SK-N-SH (cell line): ENCODE measurements at regions not wholly inside any gene's neighbourhood (a gene's known extent, or its start where the extent isn't known, plus 50 kb on each side); places are given as distances from the start of the nearest gene placed in this dataset.
"Not testable (repeated sequence)": the region's sequence is repeated elsewhere in the genome, so short reads cannot be mapped to it uniquely, and the experiment has no call there.

Experiments
- FOXM1 ChIP-seq: IDR thresholded peaks from 2 replicates; pipeline ENCODE4 v1.4.0; 2012; ENCODE audit warnings: low read depth, mild to moderate bottlenecking
- MXI1 ChIP-seq: IDR thresholded peaks from 2 replicates; pipeline ENCODE4 v1.6.1; 2012; ENCODE audit warnings: mild to moderate bottlenecking, low read depth, low read length, improper control_type of control experiment
- NFIC ChIP-seq: IDR thresholded peaks from 2 replicates; pipeline ENCODE4 v1.4.0; 2012; ENCODE audit warnings: borderline replicate concordance
- RAD21 ChIP-seq: IDR thresholded peaks from 2 replicates; pipeline ENCODE4 v1.6.1; 2012; ENCODE audit warnings: mild to moderate bottlenecking, low read length
- SMC3 ChIP-seq: IDR thresholded peaks from 2 replicates; pipeline ENCODE4 v1.6.1; 2012; ENCODE audit warnings: low read depth, low read length, improper control_type of control experiment
- TF ChIP-seq, protein P1 (sequence below): fragments of 200-600 bp; sonication (generic); IDR thresholded peaks from 2 replicates; pipeline ENCODE4 v1.6.1; 2017; ENCODE audit warnings: antibody characterized with exemption, mild to moderate bottlenecking, moderate library complexity
- TF ChIP-seq, protein P2 (sequence below): fragments of 150-350 bp; IDR thresholded peaks from 2 replicates; pipeline ENCODE4 v1.6.1; 2017; ENCODE audit warnings: antibody characterized with exemption, low read length, low read depth, borderline replicate concordance

DNA sequence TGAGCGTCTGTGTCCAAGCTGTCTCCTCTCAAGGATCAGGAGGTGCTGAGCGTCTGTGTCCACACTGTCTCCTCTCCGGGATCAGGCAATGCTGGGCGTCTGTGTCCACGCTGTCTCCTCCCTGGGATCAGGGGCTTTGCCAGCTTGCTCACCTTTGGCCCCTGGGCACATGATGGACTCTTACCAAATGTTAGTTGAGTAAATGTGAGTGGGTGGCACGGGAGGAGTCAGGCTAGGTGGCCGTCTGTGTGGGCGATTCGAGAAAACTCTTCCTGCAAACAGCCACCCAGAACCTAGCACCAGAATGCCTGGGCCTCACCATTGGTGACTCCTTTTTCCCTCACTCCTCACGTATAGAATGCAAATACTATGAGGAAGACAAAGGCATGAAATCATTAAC, 162.9 kb downstream of the LAT start:
- TF ChIP-seq, protein P1, sequence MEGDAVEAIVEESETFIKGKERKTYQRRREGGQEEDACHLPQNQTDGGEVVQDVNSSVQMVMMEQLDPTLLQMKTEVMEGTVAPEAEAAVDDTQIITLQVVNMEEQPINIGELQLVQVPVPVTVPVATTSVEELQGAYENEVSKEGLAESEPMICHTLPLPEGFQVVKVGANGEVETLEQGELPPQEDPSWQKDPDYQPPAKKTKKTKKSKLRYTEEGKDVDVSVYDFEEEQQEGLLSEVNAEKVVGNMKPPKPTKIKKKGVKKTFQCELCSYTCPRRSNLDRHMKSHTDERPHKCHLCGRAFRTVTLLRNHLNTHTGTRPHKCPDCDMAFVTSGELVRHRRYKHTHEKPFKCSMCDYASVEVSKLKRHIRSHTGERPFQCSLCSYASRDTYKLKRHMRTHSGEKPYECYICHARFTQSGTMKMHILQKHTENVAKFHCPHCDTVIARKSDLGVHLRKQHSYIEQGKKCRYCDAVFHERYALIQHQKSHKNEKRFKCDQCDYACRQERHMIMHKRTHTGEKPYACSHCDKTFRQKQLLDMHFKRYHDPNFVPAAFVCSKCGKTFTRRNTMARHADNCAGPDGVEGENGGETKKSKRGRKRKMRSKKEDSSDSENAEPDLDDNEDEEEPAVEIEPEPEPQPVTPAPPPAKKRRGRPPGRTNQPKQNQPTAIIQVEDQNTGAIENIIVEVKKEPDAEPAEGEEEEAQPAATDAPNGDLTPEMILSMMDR = not testable (repeated sequence)
- TF ChIP-seq, protein P2, sequence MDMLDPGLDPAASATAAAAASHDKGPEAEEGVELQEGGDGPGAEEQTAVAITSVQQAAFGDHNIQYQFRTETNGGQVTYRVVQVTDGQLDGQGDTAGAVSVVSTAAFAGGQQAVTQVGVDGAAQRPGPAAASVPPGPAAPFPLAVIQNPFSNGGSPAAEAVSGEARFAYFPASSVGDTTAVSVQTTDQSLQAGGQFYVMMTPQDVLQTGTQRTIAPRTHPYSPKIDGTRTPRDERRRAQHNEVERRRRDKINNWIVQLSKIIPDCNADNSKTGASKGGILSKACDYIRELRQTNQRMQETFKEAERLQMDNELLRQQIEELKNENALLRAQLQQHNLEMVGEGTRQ = not testable (repeated sequence)
- TF ChIP-seq RAD21, SMC3, FOXM1, NFIC, MXI1: not testable (repeated sequence)
